Stimulated activated CD4-positive, alpha-beta T cell treated with anti-CD3 and anti-CD28 coated beads, Interleukin-15, amount 100 ng/mL, for 48 hours (primary cell): ENCODE measurements at regions not wholly inside any gene's neighbourhood (a gene's known extent, or its start where the extent isn't known, plus 50 kb on each side); places are given as distances from the start of the nearest gene placed in this dataset.
"Not testable (repeated sequence)": the region's sequence is repeated elsewhere in the genome, so short reads cannot be mapped to it uniquely, and the experiment has no call there.

Experiments
- DNase-seq, 2 donors: peaks; one replicate each; pipeline ENCODE4 v3.0.0-alpha.2; 2020; ENCODE audit warnings: low read depth in 2 of 2

DNA sequence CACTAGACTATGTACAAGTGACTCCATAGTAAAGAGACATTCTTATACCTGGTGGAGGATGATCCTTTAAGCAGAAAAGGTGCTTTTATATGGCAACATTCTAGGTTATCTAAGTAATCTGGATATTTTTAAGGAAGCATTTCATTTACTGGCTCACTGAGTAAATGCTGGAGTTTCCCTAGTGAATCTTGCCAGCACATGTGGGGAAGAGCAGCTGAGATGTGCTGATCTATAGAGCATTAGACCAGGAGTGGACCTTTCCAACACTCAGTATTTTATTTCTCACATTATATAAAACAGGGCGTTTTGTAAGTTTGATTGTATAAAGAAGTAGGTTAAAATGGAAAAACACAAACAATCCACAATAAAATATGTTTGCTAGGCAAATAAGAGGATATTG, 478.5 kb downstream of the ATP23 start:
- no peak for DNase-seq

DNA sequence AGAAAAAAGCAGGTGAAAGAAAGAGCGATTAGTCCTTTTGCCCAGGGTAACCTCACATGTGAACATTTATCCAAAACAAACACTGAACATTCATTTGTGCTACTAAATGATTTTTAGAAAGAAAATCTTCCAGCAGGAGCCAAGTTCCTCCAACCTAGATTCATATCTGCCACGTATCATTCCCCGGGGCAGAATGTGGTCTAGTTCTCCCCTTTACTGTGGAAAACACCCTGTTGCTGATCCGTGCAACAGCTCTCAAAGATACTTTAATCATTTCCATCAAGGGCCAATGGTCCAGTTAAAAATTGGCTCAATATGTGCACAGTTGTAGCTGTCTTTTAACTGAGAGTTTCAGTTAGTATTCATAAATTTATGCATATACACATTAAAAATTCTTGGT, 479.1 kb downstream of the ATP23 start:
- DNase-seq: no peak

DNA sequence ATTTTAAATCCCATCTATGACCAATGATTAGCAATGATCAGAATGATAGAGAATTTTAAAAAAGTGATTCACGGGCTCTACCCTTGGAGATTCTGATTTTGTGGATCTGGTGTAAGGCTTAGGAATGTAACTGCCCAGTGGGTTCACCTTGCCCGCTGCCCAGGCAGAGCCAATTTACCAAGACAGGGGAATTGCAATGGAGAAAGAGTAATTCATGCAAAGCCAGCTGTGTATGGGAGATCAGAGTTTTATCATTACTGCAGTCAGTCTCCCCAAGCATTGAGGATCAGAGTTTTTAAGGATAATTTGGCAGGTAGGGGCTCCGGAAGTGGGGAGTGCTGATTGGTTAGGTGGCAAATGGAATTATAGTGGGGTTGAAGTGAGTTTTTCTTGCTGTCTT, 480.6 kb downstream of the ATP23 start:
- no peak for DNase-seq

DNA sequence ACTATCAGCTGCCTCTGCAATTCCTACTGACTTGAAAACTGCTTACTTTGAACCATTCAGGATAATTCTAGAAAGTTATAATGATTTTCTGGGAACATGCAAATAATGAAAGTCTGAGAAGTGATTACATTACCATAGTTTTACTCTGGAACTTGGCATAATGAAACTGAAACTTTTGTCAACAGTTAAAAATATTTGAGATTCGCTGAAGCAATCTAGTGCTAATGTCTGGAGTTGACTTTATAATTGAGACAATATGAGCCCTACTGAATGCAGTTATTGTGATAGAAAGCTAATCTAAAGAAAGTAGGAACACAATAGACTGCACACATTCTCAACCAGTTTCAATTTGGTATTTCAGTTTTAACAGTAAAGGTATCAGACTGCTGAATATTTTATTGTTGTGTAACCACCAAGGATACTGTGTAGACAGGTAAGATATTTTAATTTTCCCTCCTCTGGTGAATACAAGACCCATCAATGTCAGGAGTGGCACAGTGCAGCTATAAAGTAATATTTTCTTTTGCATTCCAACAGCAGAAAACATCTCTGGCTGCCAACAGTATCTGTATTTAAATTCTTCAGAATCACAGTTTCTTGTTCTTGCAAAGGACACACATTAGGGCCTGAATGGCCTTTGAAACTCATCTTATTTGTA, 483.5 kb downstream of the ATP23 start:
- DNase-seq: no peak

DNA sequence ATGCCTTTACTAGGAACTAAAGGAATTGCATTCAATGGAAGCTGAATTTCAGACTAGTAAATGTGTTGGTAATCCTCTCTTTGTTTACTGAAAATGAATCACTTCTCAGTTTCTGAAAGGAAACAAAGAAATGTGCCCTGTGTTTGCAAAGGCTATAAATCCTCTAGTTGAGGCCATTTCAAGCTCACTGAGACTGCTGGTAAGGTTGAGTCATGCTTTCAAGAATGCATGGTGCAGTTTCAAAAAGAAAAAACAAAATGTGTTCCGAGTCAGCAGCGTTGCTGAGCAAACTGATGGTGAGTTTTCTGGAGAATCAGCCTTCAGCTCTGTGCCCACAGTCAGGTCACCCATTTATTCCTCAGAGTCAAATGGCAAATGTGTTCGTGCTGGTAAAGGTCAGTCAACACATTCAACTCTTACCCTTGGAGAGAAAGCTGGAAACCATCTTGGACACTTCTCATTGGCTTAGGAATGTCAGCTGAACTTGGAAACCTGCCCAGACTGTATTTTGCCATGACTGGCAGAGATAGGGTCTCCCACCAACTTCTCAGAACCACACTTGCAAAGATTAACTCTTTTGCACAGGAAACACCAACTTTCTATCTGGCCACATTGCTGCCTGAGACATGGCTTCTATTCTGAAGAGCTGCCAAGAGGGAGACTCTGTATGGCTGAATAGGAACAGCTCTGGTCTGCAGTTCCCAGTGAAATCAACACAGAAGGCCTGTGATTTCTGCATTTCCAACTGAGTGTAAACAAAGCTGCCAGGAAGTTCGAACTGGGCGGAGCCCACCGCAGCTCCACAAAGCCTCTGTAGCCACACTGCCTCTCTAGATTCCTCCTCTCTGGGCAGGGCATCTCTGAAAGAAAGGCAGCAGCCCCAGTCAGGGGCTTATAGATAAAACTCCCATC, 484.4 kb downstream of the ATP23 start:
- DNase-seq: peak in 1 of 2 donors; percentile 8

DNA sequence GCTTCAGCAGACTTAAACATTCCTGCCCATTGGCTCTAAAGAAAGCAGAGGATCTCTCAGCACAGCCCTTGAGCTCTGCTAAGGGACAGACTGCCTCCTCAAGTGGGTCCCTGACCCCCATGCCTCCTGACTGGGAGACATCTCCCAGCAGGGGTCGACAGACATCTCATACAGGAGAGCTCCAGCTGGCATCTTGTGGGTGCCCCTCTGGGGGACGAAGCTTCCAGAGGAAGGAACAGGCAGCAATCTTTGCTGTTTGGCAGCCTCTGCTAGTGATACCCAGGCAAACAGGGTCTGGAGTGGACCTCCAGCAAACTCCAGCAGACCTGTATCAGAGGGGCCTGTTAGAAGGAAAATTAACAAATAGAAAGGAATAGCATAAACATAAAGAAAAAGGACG, 485.1 kb downstream of the ATP23 start:
- not testable (repeated sequence) for DNase-seq

DNA sequence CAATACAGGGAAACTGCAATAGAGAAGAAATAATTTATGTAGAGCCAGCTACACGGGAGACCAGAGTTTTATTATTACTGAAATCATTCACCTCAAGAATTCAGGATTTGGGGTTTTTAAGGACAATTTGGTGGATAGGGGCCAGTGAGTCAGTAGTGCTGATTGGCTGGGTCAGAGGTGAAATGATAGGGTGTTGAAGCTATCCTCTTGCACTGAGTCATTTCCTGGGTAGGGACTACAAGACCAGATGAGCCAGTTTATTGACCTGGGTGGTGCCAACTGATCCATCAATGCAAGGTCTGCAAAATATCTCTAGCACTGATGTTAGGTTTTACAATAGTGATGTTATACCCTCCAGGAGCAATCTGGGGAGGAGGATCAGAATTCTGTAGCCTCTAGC, 486.3 kb downstream of the LRIG3 start:
- no peak for DNase-seq

DNA sequence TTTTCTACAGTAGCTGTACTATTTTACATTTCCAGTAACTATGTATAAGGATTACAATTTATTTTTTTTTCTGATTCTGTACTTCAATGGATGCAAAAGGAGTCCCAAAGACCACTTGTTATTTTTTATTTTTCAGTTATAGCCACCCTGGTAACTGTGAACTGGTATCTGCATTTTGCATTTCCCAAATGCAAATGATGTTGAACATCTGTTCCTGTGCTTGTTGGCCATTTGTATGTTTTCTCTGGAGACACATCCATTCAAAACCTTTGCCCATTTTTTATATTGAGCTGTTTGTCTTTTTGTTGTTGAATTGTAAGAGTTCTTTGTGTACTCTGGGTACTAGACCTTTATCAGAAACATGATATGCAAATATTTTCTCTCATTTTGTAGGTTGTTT, 485.6 kb downstream of the LRIG3 start:
- no peak for DNase-seq

DNA sequence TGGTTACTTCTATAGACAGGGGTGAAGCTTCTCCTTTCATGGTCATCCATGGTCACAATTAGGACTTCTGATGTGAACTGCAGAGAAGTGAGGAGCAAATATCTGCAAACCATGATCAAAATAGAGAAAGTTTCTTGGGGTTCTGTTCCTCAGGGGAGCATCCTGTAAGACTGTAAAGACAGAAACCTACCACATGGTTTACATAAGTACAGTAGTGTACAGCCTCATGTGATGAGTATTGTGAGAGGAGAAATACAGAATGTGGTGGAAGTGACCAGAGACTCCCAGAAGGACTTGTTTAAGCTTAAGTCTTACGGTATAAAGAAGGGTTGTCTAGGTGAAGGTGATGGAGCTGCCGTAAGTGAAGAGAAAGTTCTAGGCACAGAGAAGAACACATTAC, 484.7 kb downstream of the LRIG3 start:
- no peak for DNase-seq

DNA sequence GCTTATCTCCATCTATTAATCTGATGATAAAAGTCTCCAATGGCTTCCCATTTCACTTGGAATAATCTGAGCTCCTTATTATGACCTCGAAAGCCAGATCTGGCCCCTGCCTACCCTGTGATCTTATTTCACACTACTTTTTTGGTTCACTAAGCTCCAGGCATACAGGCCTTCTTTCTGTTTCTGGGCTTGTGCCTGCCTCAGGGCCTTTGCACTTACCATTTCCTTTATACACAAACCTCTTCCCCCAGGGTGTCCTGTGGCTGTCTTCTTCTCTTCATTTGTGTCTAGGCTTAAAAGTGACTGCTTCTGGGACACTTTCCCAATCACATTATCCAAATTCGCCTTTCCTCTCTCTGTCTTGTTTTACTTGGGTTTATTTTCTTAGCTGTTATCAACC, 478.8 kb downstream of the LRIG3 start:
- DNase-seq: no peak

DNA sequence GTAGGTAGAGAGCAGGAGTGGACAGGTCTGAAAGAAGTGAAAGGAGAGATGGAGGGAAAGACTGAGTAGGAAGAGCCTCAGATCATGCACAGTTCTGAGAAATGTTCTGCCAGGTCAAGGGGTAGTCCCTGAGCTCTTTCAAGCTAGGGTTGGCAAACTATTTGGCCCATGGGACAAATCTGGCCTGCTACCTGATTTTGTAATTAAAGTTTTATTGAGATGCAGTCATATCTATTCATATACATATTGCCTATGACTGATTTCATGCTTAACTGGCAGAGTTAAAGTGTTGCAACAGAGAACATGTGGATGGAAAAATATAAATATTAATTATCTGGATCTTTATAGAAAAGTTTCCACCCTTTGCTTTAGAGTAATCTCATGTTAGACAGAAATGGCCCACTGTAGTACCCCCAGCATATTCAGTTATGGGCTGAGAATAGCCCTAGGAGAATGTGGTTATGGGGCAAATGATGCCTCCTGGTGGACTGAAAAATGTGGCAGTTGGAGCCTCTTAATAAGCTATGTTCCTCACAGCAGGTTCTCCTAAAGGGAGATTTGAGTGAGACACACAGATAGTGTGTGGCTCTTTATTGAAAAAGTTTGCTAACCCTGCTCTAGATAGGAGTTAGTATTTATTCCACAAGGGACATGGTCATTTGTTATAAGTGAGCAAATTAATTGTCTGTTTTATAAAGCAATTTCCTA, 476.9 kb downstream of the LRIG3 start:
- no peak for DNase-seq

DNA sequence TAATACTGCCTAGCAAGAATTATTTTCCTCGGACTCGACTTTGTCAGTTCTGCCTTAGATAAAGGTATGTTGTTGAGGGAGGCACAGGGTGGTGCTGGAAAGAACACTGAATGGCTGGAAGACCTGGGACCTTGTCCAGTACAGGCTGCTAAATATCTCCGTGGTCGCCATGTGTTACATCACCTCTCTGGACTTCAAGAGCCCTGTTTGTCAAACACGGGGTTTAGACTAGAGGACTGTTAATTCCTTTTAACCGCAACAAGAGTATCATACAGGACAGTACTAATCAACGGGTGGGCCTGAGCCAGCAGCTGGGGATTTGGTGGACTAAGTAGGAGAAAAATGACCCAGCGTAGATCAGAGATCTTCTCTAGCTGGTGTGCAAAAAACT, 476.3 kb downstream of the LRIG3 start:
- DNase-seq: no peak

DNA sequence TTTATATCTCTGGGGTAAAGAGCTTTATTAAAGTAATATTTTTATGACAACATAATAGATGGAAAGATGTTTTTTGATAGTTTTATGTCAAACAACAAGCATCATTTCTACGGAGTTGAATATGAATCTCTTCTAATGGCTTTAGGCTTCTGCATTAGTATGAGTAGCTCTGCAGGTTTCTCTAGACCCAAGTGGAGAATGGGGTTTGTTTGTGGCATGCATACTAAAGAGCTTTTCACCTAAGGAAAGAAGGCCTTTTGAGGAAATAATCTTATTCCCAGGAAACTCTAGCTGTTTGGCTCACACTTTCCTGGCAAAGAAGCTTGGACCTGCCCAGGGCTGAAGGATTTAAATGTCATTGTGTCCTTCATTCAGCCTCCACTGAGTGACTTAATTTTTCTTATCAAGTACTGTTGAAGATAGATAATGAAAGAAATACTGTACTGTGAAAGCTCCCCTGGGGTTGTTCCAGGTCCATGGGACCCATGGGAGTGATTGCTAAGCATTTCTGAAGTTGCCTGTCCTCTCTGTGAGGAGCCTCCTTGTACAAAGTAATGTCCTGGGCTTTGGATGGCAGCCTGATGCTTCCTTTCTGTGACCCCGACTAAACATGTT, 469.3 kb downstream of the LRIG3 start:
- no peak for DNase-seq

DNA sequence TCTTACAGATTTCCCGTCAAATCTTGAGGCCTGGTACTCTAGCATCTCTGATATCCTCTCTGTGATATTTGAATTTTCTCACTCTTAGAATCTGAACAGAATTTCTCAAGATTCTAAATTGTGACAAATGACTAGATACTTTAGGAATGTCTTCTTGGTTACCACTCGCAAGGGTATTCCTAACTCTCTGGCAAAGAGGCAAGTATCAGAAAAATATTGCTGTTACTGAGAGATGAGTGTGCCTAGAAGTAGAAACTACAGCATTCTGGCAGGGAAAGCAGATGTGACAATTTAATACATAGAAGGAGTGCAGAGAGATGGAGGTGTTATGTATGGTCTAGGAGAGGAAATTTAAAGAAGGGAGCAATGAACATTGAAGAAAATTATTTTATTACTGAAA, 467.8 kb downstream of the LRIG3 start:
- no peak for DNase-seq

DNA sequence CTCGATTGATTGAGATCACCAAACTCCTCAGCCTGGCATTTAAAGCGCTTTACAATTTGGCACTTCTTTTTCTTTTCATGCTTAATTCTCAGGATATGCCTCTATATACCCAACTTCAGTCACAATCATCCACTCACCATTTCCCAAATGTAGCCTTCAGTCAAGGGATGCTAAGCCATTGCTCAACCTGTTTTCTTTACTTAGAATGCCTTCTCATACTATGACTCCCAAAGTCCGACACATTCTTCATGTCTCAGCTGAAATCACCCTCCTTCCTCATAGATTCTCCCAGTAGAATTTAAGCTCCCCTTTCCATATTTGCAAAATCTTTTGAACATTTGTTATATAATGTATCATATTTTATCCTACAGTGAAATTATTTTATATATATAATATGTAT, 467.0 kb downstream of the LRIG3 start:
- no peak for DNase-seq

DNA sequence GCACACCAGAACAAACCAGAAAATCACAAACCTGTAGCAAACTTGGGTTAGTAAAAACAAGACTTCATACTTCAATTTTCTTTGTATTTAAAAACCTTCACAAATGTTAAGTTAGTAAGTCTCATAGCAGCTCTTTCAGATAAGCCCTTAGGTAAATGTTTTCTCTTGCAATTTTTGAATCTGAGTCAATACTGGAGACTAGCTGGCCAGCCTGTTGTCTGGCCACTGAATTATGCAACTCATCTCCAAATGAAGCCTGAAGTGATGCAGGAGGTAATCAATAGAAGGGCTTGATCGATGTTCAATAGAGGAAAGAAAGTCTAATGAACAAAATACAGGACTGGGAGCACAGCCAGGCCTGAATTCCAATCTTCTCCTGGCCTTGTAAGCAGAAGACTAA, 465.2 kb downstream of the LRIG3 start:
- no peak for DNase-seq

DNA sequence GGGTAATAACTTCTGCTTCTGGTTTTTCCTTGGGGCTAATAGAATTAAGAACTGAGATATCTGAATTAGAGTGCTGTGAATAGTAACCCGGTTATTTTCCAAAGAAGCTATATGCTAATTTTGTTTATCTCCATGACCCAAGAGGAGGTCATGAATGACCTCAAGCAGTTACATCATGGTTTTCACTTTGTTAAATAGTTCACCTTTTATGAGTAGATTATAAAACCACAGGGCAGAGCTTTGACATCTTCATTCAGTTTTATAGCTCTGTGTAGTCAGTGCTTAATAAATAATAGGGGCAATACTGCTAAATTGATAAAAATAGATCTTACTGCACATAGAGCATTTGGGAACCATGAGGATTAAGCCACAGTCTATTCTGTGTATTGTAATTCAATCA, 462.2 kb downstream of the LRIG3 start:
- no peak for DNase-seq

DNA sequence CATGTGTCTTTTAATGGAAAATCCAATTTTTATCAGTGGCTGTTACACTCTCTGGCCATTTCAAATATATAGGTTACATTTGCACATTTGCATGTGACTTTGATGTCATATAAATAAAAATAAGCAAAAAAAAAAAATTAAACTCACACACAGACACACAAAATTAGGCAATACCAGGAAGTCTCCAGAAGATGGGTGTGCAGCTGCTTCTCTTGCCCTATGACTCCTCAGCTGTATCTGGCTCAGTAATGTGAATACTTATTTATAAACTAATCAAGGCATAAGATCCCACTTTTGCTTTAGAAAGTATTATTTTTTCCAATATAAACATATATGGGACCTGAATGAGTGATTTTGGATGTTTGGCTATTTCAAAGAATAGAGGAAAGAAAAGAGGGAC, 461.1 kb downstream of the LRIG3 start:
- DNase-seq: no peak

DNA sequence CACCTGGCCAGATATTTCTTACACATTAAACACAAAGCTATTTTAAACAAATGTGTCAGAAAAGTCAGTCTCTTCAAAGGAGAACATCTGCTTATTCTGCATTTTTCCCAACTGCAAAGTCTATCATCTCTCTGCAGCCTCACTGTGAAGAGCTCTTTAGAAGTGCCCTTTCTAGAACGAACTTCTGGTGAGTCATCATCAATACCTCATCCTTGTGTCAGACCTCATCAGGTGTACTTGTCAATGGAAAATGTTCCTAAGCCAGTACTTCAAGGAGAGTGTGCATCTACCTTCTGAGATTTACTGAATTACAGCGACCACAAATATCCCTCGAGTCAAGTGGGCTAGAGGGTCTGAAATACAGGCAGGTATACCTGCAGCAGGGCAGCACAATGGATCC, 457.3 kb downstream of the LRIG3 start:
- no peak for DNase-seq

DNA sequence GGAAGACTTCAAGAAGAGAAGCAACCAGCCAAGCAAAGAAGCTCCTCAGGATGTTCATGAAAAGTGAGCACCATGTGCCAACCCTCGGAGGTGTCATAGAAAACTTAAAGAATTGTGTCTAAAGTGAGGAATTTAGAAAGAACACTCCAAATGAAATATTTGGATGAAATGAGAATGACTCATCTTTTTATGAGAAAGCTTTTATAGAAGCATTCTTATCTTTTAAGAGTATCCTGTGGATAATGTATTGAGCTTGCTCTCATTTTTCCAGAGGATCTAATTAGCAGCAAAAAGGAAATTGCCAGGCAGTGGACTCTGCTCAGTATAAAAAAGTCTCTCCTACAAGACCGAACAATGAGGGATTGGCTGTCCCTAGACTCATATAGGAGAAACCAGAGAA, 454.9 kb downstream of the LRIG3 start:
- DNase-seq: no peak

DNA sequence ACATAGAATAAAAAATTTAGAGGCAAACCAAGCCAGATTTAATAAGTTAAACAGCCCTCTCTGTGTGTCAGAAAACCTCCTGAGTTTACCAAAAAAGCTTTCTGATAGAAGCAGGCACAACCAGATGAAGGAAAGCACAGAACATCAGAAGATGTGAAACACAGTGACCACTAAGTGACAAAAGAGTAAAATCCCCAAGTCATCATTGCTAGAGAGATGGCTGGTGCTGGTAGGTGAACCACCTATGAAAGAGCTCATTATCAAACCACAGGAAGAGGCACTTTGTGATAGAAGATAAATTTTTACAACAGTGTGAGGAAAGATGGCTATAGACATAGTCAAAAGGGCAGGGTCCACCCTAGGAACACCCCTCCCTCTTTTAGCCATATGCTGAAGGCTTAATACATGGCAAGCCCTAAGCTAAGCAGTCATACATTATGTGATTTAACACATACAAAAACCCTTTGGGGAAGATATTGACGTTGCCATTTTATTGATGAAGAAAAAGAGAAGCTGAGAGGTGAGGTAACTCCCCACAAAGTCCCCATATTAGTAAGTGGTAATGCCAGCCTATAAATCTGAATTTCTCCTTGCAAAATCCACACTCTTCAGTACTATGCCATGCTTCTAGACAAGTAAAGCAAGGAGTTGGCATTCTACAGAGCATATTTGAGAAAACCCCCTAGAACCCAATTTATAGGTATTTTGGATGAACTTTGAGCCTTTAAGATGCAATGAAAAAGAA, 449.9 kb downstream of the LRIG3 start:
- no peak for DNase-seq

DNA sequence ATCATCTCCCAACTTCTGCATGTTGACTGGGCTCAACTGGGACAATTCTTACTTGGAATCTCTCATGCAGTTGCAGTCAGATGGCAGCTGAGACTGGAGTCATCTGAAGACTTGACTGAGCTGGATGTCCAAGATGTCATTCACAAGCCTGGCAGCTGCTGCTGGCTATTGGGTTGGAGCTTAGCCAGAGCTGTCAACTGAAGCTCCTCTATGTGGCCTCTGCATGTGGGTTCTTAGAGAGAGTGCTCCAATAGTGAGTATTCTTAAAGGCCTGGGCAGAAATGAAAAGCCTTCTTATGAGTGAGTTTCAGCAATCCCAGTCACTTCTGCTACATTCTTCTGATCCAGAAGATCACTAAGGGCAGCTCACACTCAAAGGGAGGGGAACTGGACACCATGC, 440.9 kb downstream of the LRIG3 start:
- DNase-seq: no peak
